ENCODE measurements at regions not wholly inside any gene's neighbourhood (a gene's known extent, or its start where the extent isn't known, plus 50 kb on each side); places are given as distances from the start of the nearest gene placed in this dataset.

GRCh38 chr6:27650620-27651370 lies 177.9 kb upstream of the ZNF184 start (continued):
- TF ChIP-seq PAXIP1 (CRISPR knock-in tag; conservative IDR thresholded peaks at IDR 0.05) (no peak; the same call in 1 of the 2 replicates), THRA (CRISPR knock-in tag; IDR thresholded peaks at IDR 0.05; ENCODE audit: borderline replicate concordance) (peak; percentile 55), NONO (IDR thresholded peaks at IDR 0.05) (no peak), NONO (CRISPR knock-in tag; conservative IDR thresholded peaks at IDR 0.05) (peak; percentile 34; the same call in 1 of the 2 replicates), ZNF382 (CRISPR knock-in tag; IDR thresholded peaks at IDR 0.05; ENCODE audit: borderline replicate concordance) (no peak), XRCC5 (optimal IDR thresholded peaks at IDR 0.05; ENCODE audit: low read length) (no peak), ZNF335 (CRISPR knock-in tag; IDR thresholded peaks at IDR 0.05) (peak; percentile 58; the same call in 1 of the 2 replicates), AHDC1 (CRISPR knock-in tag; IDR thresholded peaks at IDR 0.05; ENCODE audit: borderline replicate concordance) (no peak), RCOR2 (CRISPR knock-in tag; IDR thresholded peaks at IDR 0.05) (peak; percentile 78), MAF1 (CRISPR knock-in tag; IDR thresholded peaks at IDR 0.05; ENCODE audit: borderline replicate concordance) (peak; percentile 99), SSRP1 (CRISPR knock-in tag; IDR thresholded peaks at IDR 0.05) (peak; percentile 83; the same call in 1 of the 2 replicates), ZKSCAN8 (CRISPR knock-in tag; IDR thresholded peaks at IDR 0.05; ENCODE audit: borderline replicate concordance) (peak; percentile 91; the same call in 1 of the 2 replicates), ZNF644 (CRISPR knock-in tag; IDR thresholded peaks at IDR 0.05; ENCODE audit: low read depth) (peak; percentile 44; the same call in 1 of the 2 replicates), TOE1 (CRISPR knock-in tag; IDR thresholded peaks at IDR 0.05) (peak; percentile 83; the same call in 1 of the 2 replicates), GLI4 (CRISPR knock-in tag; IDR thresholded peaks at IDR 0.05; ENCODE audit: borderline replicate concordance) (0 out of 2 replicates have a peak, but pooled peaks have one; percentile 33), JARID2 (CRISPR knock-in tag; IDR thresholded peaks at IDR 0.05; ENCODE audit: insufficient replicate concordance) (no peak)

Data from HepG2 (cell line).